Colonic mucosa (tissue), 4 donors: ENCODE measurements at regions not wholly inside any gene's neighbourhood (a gene's known extent, or its start where the extent isn't known, plus 50 kb on each side); places are given as distances from the start of the nearest gene placed in this dataset.

Experiments used
- DNase-seq: peaks from one replicate; pipeline ENCODE4 v3.0.0-alpha.2; 2020
- H3K27ac ChIP-seq: fragments of 200-600 bp; one replicate; pipeline ENCODE4 v1.8.0; 2021
- H3K27me3 ChIP-seq: fragments of 200-600 bp; one replicate; pipeline ENCODE4 v1.8.0; 2021
- H3K36me3 ChIP-seq: fragments of 200-600 bp; one replicate; pipeline ENCODE4 v1.8.0; 2021
- H3K4me1 ChIP-seq: fragments of 200-600 bp; one replicate; pipeline ENCODE4 v1.8.0; 2021; ENCODE audit warnings: mild to moderate bottlenecking
- H3K4me3 ChIP-seq: fragments of 200-600 bp; one replicate; pipeline ENCODE4 v1.8.0; 2021
- H3K9ac ChIP-seq, 2 donors: one replicate each; pipeline ENCODE4 v1.7.0; 2013; ENCODE audit warnings: control low read depth in 2 of 2, low read depth in 2 of 2, low read length in 2 of 2
- H3K9me3 ChIP-seq: fragments of 200-600 bp; one replicate; pipeline ENCODE4 v1.8.0; 2021
- CTCF ChIP-seq: fragments of 200-600 bp; IDR thresholded peaks from one replicate; pipeline ENCODE4 v1.8.0; 2022; ENCODE audit warnings: antibody characterized with exemption, mild to moderate bottlenecking
- intact Hi-C: fragments of 100-400 bp; cut with DNase I; formaldehyde crosslinking; loops from one replicate; pipeline ENCODE4 v1.14.1; 2022
- donor health status: healthy.
- donor health status: DM: no; HTN: no; CAD: no.
- donor health status: DM: no; HTN: no; CAD: no.

GRCh38 chrX:14194711-14195110, 165.0 kb upstream of the GEMIN8 start:
- Histone ChIP-seq H3K27me3 (no peaks in the 10 kb centered on the region), H3K27ac (no peak overlapping the region), H3K9me3 (no peaks in the 10 kb centered on the region), H3K9ac (no peak overlapping the region), H3K4me1 (no peaks in the 10 kb centered on the region), H3K4me3 (no peak overlapping the region), H3K36me3 (no peaks in the 10 kb centered on the region)
- intact Hi-C loops = no loop called here
- no peak for DNase-seq
- no peak for TF ChIP-seq CTCF

- Histone ChIP-seq H3K27me3 (no peaks in the 10 kb centered on the region), H3K9me3 (no peaks in the 10 kb centered on the region), H3K27ac (no peak overlapping the region), H3K36me3 (no peaks in the 10 kb centered on the region), H3K4me3 (no peak overlapping the region), H3K9ac (no peak overlapping the region), H3K4me1 (no peaks in the 10 kb centered on the region)
- DNase-seq = no peak
- TF ChIP-seq CTCF = no peak
- intact Hi-C loops = no loop called here
Measured at GRCh38 chrX:14193547-14193946, 163.9 kb upstream of the GEMIN8 start.

- H3K9ac ChIP-seq = no peak overlapping the region
- no peak overlapping the region for H3K4me3 ChIP-seq
- TF ChIP-seq CTCF = no peak
- intact Hi-C loops = no loop called here
- H3K27me3 ChIP-seq = no peaks in the 10 kb centered on the region
- no peaks in the 10 kb centered on the region for H3K36me3 ChIP-seq
- DNase-seq = no peak
- H3K9me3 ChIP-seq = no peaks in the 10 kb centered on the region
- no peak overlapping the region for H3K27ac ChIP-seq
- no peaks in the 10 kb centered on the region for H3K4me1 ChIP-seq
Measured at GRCh38 chrX:14173873-14174272, 144.2 kb upstream of the GEMIN8 start.

DNA sequence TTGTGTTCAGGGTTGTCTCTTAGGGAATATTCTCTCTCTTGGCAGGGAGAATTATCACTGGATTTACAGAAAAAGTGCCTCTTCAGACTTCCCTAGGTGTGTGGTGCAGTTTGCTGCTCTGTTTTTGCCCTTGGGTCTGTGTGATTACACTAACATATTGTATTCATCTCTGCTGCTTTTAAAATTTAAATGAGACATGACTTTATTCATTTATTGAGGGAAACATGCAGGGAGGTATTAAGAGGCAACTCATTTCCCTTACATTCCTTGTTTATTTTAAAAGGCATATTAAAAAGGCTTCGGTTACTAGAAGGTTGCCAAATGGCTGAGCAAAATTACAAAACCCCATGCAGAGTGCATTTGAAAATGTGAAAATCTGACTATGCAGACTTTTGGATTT, 135.1 kb upstream of the GEMIN8 start:
- H3K9me3 ChIP-seq = no peaks in the 10 kb centered on the region
- intact Hi-C loops = no loop called here
- no peak for TF ChIP-seq CTCF

DNA sequence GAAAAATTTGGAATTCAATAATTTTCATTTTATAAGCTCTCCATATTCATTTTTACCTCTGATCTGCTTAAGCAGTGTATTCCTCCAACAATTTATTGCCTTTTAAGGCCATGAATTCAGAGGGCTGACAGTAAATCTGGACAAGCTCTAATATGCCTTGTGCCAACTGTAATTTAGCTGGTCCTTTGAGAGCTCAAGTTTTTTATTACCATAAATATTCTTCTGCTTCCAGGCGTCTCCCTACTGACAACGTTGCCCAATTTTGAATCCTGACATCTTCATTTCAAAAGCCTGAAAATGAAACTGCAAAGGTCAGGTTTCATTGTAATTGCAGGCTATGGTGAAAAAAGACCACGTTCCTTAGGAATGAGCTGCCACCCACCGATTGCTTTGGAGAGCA, 95.8 kb upstream of the GEMIN8 start:
- Histone ChIP-seq H3K4me3 (no peak overlapping the region), H3K9ac (no peak overlapping the region), H3K27ac (no peak overlapping the region), H3K27me3 (no peaks in the 10 kb centered on the region), H3K36me3 (no peaks in the 10 kb centered on the region), H3K9me3 (no peaks in the 10 kb centered on the region), H3K4me1 (no peaks in the 10 kb centered on the region)
- intact Hi-C loops = no loop called here
- DNase-seq = no peak
- TF ChIP-seq CTCF = no peak

More for the DNA sequence above, 135.1 kb upstream of the GEMIN8 start:
- H3K27ac ChIP-seq = no peak overlapping the region
- H3K27me3 ChIP-seq = no peaks in the 10 kb centered on the region
- no peaks in the 10 kb centered on the region for H3K4me1 ChIP-seq
- H3K4me3 ChIP-seq = no peak overlapping the region
- DNase-seq = no peak
- H3K9ac ChIP-seq = no peak overlapping the region
- H3K36me3 ChIP-seq = no peaks in the 10 kb centered on the region

- no peak for DNase-seq
- no peaks in the 10 kb centered on the region for H3K36me3 ChIP-seq
- no peak overlapping the region for H3K9ac ChIP-seq
- TF ChIP-seq CTCF = no peak
- H3K4me3 ChIP-seq = no peak overlapping the region
- no peaks in the 10 kb centered on the region for H3K9me3 ChIP-seq
- no peak overlapping the region for H3K27ac ChIP-seq
- no peaks in the 10 kb centered on the region for H3K27me3 ChIP-seq
- no peaks in the 10 kb centered on the region for H3K4me1 ChIP-seq
- intact Hi-C loops = no loop called here
Measured at GRCh38 chrX:14124562-14124961, 94.9 kb upstream of the GEMIN8 start.
